Stimulated activated CD4-positive, alpha-beta T cell treated with anti-CD3 and anti-CD28 coated beads, Interleukin-12 subunit alpha, Interleukin-12 subunit beta, amount 100 ng/mL, for 48 hours (primary cell): ENCODE measurements at regions not wholly inside any gene's neighbourhood (a gene's known extent, or its start where the extent isn't known, plus 50 kb on each side); places are given as distances from the start of the nearest gene placed in this dataset.
"Not testable (repeated sequence)": the region's sequence is repeated elsewhere in the genome, so short reads cannot be mapped to it uniquely, and the experiment has no call there.

Experiments
- DNase-seq, 3 donors: peaks; one replicate each; pipeline ENCODE4 v3.0.0-alpha.2; 2020; ENCODE audit warnings: low read depth in 2 of 3, low spot score in 1 of 3

GRCh38 chr18:39308931-39309521, 1743.4 kb upstream of the CELF4 start:
- not testable (repeated sequence) for DNase-seq

- DNase-seq, result no peak
These were observed 1740.2 kb upstream of the CELF4 start for GRCh38 chr18:39305766-39306165.

GRCh38 chr18:39302481-39302880, 1736.9 kb upstream of the CELF4 start:
- DNase-seq, result no peak

- no peak for DNase-seq
These were observed 1733.6 kb upstream of the CELF4 start for GRCh38 chr18:39299152-39299551.

- DNase-seq, result no peak
These were observed 1731.6 kb upstream of the CELF4 start for GRCh38 chr18:39297225-39297624.

- DNase-seq, result no peak
These were observed 1730.8 kb upstream of the CELF4 start for GRCh38 chr18:39296293-39296888.

GRCh38 chr18:39276764-39277163, 1711.2 kb upstream of the CELF4 start:
- no peak for DNase-seq

- DNase-seq, result no peak
These were observed 1708.9 kb upstream of the CELF4 start for GRCh38 chr18:39274535-39274934.

- DNase-seq, result no peak
These were observed 1706.6 kb upstream of the CELF4 start for GRCh38 chr18:39272230-39272629.

GRCh38 chr18:39271654-39272053, 1706.1 kb upstream of the CELF4 start:
- no peak for DNase-seq

GRCh38 chr18:39260565-39260964, 1695.0 kb upstream of the CELF4 start:
- DNase-seq, result no peak

GRCh38 chr18:39259736-39260135, 1694.1 kb upstream of the CELF4 start:
- no peak for DNase-seq

GRCh38 chr18:39244242-39244641, 1678.6 kb upstream of the CELF4 start:
- DNase-seq, result no peak

- no peak for DNase-seq
These were observed 1675.9 kb upstream of the CELF4 start for GRCh38 chr18:39241534-39241933.

- no peak for DNase-seq
These were observed 1673.5 kb upstream of the CELF4 start for GRCh38 chr18:39238981-39239660.

- DNase-seq, result no peak
These were observed 1669.6 kb upstream of the CELF4 start for GRCh38 chr18:39235118-39235719.

- no peak for DNase-seq
These were observed 1667.3 kb upstream of the CELF4 start for GRCh38 chr18:39232937-39233336.

GRCh38 chr18:39232490-39232889, 1666.9 kb upstream of the CELF4 start:
- DNase-seq, result no peak

GRCh38 chr18:39230086-39230803, 1664.6 kb upstream of the CELF4 start:
- DNase-seq, result no peak

- DNase-seq, result not testable (repeated sequence)
These were observed 1662.2 kb upstream of the CELF4 start for GRCh38 chr18:39227769-39228168.

GRCh38 chr18:39225373-39225772, 1659.8 kb upstream of the CELF4 start:
- DNase-seq, result no peak

GRCh38 chr18:39223283-39223682, 1657.7 kb upstream of the CELF4 start:
- DNase-seq, result no peak
